ENCODE measurements at regions not wholly inside any gene's neighbourhood (a gene's known extent, or its start where the extent isn't known, plus 50 kb on each side); places are given as distances from the start of the nearest gene placed in this dataset.

- no peak for ATAC-seq
- no peak for DNase-seq
Observed at GRCh38 chr17:77837917-77838316, 120.6 kb upstream of the TNRC6C start.

- no peak for DNase-seq
- no peak for ATAC-seq
Observed at GRCh38 chr17:77838748-77839697, 119.5 kb upstream of the TNRC6C start.

GRCh38 chr17:77839698-77840512, 118.6 kb upstream of the TNRC6C start:
- DNase-seq (no peak), ATAC-seq (no peak)

GRCh38 chr17:77840513-77841165, 117.9 kb upstream of the TNRC6C start:
- no peak for DNase-seq
- no peak for ATAC-seq

- DNase-seq, result no peak
- no peak for ATAC-seq
Observed at GRCh38 chr17:77841742-77842527, 116.6 kb upstream of the TNRC6C start.

- peak; percentile 61 for ATAC-seq
- peak; percentile 36 for DNase-seq
Observed at GRCh38 chr17:77842528-77843147, 115.9 kb upstream of the TNRC6C start.

GRCh38 chr17:77843255-77843895, 115.1 kb upstream of the TNRC6C start:
- ATAC-seq, result peak; percentile 73
- peak; percentile 67 for DNase-seq

- ATAC-seq, result peak; percentile 1
- DNase-seq, result no peak
Observed at GRCh38 chr17:77843896-77844295, 114.6 kb upstream of the TNRC6C start.

GRCh38 chr17:77844681-77845080, 113.8 kb upstream of the TNRC6C start:
- no peak for ATAC-seq
- DNase-seq, result no peak

GRCh38 chr17:77845541-77846225, 112.8 kb upstream of the TNRC6C start:
- no peak for ATAC-seq
- DNase-seq, result no peak

- ATAC-seq (no peak), DNase-seq (no peak)
Observed at GRCh38 chr17:77846531-77847085, 111.9 kb upstream of the TNRC6C start.

- ATAC-seq (no peak), DNase-seq (no peak)
Observed at GRCh38 chr17:77847221-77848085, 111.0 kb upstream of the TNRC6C start.

GRCh38 chr17:77848257-77848656, 110.2 kb upstream of the TNRC6C start:
- DNase-seq (no peak), ATAC-seq (no peak)

GRCh38 chr17:77849239-77849638, 109.3 kb upstream of the TNRC6C start:
- ATAC-seq, result no peak
- no peak for DNase-seq

- DNase-seq, result no peak
- no peak for ATAC-seq
Observed at GRCh38 chr17:77851921-77852320, 106.6 kb upstream of the TNRC6C start.

- no peak for ATAC-seq
- DNase-seq, result no peak
Observed at GRCh38 chr17:77852731-77853130, 105.8 kb upstream of the TNRC6C start.

GRCh38 chr17:77853191-77853977, 105.1 kb upstream of the TNRC6C start:
- ATAC-seq, result no peak

More at GRCh38 chr17:77853191-77853977, 105.1 kb upstream of the TNRC6C start:
- no peak for DNase-seq

Measured in stimulated activated naive CD8-positive, alpha-beta T cell treated with anti-CD3 and anti-CD28 coated beads, Interleukin-15, Interleukin-2, amounts not matched to agents 100 U/mL and 50 U/mL, for 24 hours (primary cell).